ENCODE measurements at regions not wholly inside any gene's neighbourhood (a gene's known extent, or its start where the extent isn't known, plus 50 kb on each side); places are given as distances from the start of the nearest gene placed in this dataset.

GRCh38 chr6:4366635-4367395 is 231.4 kb upstream of the ECI2 start:
- no peak overlapping the region for H3K4me3 ChIP-seq (ENCODE audit: low read depth, low read length)
- no peaks in the 10 kb centered on the region for H3K9me3 ChIP-seq (ENCODE audit: control insufficient read depth, insufficient read depth, low read length)
- no peak overlapping the region for H3K27ac ChIP-seq (ENCODE audit: low read depth, low read length)
- ChIA-PET POLR2A (no interaction called here), CTCF (no interaction called here)
- no peak for DNase-seq (ENCODE audit: low read depth, low spot score)
- no peak for TF ChIP-seq CTCF (IDR thresholded peaks at IDR 0.05; ENCODE audit: low read depth, low read length)
- no peaks in the 10 kb centered on the region for H3K27me3 ChIP-seq (ENCODE audit: control insufficient read depth, insufficient read depth, low read length)

GRCh38 chr6:4365686-4366085 is 230.3 kb upstream of the ECI2 start:
- Histone ChIP-seq H3K27me3 (ENCODE audit: control insufficient read depth, insufficient read depth, low read length) (no peaks in the 10 kb centered on the region), H3K9me3 (ENCODE audit: control insufficient read depth, insufficient read depth, low read length) (no peaks in the 10 kb centered on the region), H3K4me3 (ENCODE audit: low read depth, low read length) (no peak overlapping the region), H3K27ac (ENCODE audit: low read depth, low read length) (no peak overlapping the region)
- POLR2A ChIA-PET: no interaction called here
- no peak for TF ChIP-seq CTCF (IDR thresholded peaks at IDR 0.05; ENCODE audit: low read depth, low read length)
- DNase-seq (ENCODE audit: low read depth, low spot score): no peak
- CTCF ChIA-PET: no interaction called here

- no peak overlapping the region for H3K4me3 ChIP-seq (ENCODE audit: low read depth, low read length)
- ChIA-PET POLR2A (no interaction called here), CTCF (no interaction called here)
- H3K27me3 ChIP-seq (ENCODE audit: control insufficient read depth, insufficient read depth, low read length): no peaks in the 10 kb centered on the region
- no peak for TF ChIP-seq CTCF (IDR thresholded peaks at IDR 0.05; ENCODE audit: low read depth, low read length)
- DNase-seq (ENCODE audit: low read depth, low spot score): no peak
- H3K27ac ChIP-seq (ENCODE audit: low read depth, low read length): no peak overlapping the region
- H3K9me3 ChIP-seq (ENCODE audit: control insufficient read depth, insufficient read depth, low read length): no peaks in the 10 kb centered on the region
These were observed 229.3 kb upstream of the ECI2 start for GRCh38 chr6:4364711-4365110.

- CTCF ChIA-PET: no interaction called here
- DNase-seq (ENCODE audit: low read depth, low spot score): no peak
- Histone ChIP-seq H3K9me3 (ENCODE audit: control insufficient read depth, insufficient read depth, low read length) (no peaks in the 10 kb centered on the region), H3K27ac (ENCODE audit: low read depth, low read length) (no peak overlapping the region), H3K4me3 (ENCODE audit: low read depth, low read length) (no peak overlapping the region), H3K27me3 (ENCODE audit: control insufficient read depth, insufficient read depth, low read length) (no peaks in the 10 kb centered on the region)
- POLR2A ChIA-PET: no interaction called here
- no peak for TF ChIP-seq CTCF (IDR thresholded peaks at IDR 0.05; ENCODE audit: low read depth, low read length)
These were observed 228.8 kb upstream of the ECI2 start for GRCh38 chr6:4364172-4364571.

- H3K9me3 ChIP-seq (ENCODE audit: control insufficient read depth, insufficient read depth, low read length): no peaks in the 10 kb centered on the region
- H3K27me3 ChIP-seq (ENCODE audit: control insufficient read depth, insufficient read depth, low read length): no peaks in the 10 kb centered on the region
- TF ChIP-seq CTCF (IDR thresholded peaks at IDR 0.05; ENCODE audit: low read depth, low read length): no peak
- H3K27ac ChIP-seq (ENCODE audit: low read depth, low read length): no peak overlapping the region
- no peak for DNase-seq (ENCODE audit: low read depth, low spot score)
- H3K4me3 ChIP-seq (ENCODE audit: low read depth, low read length): no peak overlapping the region
- ChIA-PET POLR2A (no interaction called here), CTCF (no interaction called here)
These were observed 228.3 kb upstream of the ECI2 start for GRCh38 chr6:4363656-4364055.
